H4 (cell line): ENCODE measurements at regions not wholly inside any gene's neighbourhood (a gene's known extent, or its start where the extent isn't known, plus 50 kb on each side); places are given as distances from the start of the nearest gene placed in this dataset.
A peak's percentile ranks its signal among the peaks of the same experiment; 100 is the strongest.
"Not testable (repeated sequence)": the region's sequence is repeated elsewhere in the genome, so short reads cannot be mapped to it uniquely, and the experiment has no call there.

Source experiments
- DNase-seq: peaks from one replicate; pipeline ENCODE4 v3.0.0-alpha.2; 2015; ENCODE audit warnings: low spot score

DNA sequence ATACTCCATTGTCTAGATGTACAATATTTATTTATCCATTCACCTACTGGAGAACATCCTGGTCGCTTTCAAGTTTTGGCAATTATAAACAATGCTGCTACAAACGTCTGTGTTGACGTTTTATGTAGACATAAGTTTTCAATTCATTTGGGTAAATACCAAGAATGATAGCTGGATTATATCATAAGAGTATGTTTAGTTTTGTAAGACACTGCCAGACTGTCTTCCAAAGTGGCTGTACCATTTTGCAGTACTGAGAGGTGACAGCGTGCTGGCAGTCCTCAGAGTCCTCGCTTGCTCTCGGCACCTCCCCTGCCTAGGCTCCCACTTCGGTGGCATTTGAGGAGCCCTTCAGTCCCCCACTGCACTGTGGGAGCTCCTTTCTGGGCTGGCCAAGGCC lies 253.3 kb upstream of the INTU start:
- DNase-seq: no peak

GRCh38 chr4:127379948-127380347 lies 252.8 kb upstream of the INTU start:
- not testable (repeated sequence) for DNase-seq

- no peak for DNase-seq
Measured at GRCh38 chr4:127383666-127384065, 249.1 kb upstream of the INTU start.

GRCh38 chr4:127394516-127394915 lies 238.2 kb upstream of the INTU start:
- no peak for DNase-seq

- no peak for DNase-seq
Measured at GRCh38 chr4:127400276-127400675, 232.5 kb upstream of the INTU start.

DNA sequence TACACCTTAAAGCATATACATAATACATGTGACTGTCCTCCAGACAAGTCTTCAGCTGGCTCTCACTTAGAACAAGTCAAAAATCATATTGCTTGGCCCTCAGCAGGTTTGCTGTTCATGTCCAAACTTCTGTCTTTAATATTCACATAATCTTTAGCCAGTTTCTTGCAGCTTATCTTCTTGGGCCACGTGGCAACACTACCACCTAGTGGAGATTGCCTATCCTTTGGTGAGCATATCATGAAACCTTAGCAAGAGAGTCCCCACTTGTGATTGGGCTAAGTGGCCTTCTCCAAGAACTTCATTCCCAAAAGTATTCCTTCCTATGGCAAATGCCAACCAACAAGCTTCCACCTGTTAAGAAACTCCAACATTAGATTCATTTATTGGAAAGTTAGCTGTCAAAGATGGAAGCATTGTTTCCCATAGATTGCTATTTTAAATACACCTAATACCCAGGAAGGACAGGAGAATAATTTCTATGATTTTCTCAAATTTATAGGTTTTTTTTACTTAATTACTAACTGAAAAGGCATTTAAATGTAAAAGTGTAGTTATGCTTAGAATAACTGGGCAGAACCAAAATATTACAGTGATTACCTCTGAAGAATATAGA lies 231.9 kb upstream of the INTU start:
- peak; percentile 79 for DNase-seq

GRCh38 chr4:127403471-127404084 lies 229.2 kb upstream of the INTU start:
- no peak for DNase-seq

- DNase-seq: no peak
Measured at GRCh38 chr4:127406187-127406586, 226.6 kb upstream of the INTU start.

DNA sequence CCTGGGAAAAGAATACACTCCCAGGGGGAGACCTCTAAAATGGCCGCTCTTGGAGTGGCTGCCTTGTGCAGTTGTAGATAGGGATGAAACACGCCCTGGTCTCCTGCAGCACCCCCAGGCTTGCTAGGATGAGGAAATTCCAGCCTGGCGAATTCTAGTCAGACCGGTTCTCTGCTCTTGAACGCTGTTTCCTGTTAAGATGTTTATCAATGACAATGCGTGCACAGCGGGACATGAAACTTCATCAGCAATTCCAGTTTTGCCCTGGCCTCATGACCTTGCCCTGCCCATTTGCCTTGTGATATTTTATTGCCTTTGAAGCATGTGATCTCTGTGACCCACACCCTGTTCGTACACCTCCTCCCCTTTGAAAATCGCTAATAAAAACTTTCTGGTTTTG lies 225.2 kb upstream of the INTU start:
- not testable (repeated sequence) for DNase-seq

DNA sequence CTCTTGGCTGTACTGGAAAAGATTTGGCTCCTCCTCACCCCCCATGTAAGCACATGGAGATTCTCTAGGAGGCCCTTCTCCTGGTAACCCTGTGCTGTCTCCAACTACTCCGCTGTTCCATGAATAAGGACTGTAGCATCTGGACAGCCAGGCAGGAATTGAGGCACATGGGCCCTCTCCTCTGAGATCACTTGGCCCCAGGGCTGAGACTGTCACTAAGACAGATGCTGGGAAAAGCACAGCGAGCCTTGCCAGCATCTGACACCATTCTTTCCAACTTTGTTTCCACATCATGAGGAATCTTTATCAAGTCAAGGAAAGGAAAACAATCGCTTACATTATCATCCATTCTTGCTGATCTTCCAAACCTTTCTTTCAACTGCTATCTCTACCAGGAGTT lies 222.6 kb upstream of the INTU start:
- no peak for DNase-seq

DNA sequence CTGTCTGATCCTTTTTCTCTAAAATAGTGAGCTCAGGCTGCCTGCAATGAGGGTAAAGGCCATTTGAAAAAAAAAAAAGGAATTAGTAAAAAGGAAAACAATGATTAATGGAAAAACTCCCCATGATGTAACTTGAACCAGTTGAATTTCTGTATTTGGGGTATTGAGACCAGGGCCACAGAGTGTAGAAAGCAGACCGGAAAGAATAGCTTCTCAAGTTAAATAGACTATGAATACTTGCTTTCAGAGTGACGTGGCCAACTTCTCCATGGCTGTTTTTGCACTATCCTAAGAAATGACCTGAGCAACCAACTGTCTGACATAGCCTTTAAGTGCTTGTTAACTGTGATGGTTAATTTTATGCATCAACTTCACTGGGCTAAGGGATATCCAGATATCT lies 222.1 kb upstream of the INTU start:
- DNase-seq: no peak

- DNase-seq: no peak
Measured at GRCh38 chr4:127414951-127415606, 217.7 kb upstream of the INTU start.

DNA sequence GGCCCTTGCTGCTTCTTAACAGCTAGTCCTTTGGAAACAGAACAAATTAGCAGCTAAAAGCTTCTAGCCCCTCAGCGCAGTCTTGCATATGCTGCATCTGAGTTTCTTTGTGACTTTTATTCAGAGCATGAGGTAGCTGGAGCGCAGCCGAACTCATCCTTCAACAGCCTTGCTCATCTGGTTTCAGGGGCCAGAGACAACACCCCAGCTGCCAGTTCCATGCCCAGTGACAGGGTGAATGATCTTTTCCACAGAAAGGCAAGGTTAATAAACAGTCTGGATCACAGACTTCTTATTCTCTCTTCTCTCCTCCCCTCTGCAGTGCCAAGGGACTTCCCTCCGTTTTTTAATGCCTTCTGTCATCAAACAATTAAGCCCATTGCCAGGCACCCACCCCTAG lies 216.6 kb upstream of the INTU start:
- DNase-seq: no peak

- no peak for DNase-seq
Measured at GRCh38 chr4:127417885-127418535, 214.7 kb upstream of the INTU start.

GRCh38 chr4:127419431-127419830 lies 213.3 kb upstream of the INTU start:
- no peak for DNase-seq

GRCh38 chr4:127421437-127421836 lies 211.3 kb upstream of the INTU start:
- DNase-seq: no peak

DNA sequence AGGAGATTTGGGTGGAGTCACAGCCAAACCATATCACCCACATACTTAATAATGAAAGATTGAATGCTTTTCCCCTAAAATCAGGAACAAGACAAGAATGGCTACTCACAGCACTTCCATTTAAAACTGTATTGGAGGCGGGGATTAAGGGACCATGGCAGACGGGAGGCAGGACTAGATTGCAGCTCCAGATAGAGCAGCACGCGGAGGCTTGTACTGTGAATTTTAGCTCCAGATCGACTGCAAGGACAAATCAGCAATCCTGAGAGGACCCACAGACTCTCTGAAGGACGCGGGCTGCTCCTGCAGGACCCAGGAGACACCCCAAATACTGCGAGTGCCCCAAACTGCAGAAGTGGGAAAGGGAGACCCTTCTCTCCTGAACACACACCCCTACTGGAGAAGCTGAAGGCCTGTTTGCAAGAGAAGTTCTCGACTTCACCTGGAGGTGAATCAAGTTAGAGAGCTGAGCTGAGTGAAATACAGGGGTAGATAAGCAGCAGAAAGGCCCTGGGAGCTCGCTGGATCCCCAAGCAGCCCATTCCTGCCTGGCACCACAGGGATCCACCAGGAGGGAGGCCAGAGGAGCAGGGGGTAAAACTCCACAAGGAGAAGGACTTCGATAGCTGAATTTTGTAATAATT lies 207.4 kb upstream of the INTU start:
- DNase-seq: no peak

GRCh38 chr4:127425851-127426250 lies 206.9 kb upstream of the INTU start:
- no peak for DNase-seq

- no peak for DNase-seq
Measured at GRCh38 chr4:127441571-127441970, 191.2 kb upstream of the INTU start.

- DNase-seq: no peak
Measured at GRCh38 chr4:127445471-127445870, 187.3 kb upstream of the INTU start.

DNA sequence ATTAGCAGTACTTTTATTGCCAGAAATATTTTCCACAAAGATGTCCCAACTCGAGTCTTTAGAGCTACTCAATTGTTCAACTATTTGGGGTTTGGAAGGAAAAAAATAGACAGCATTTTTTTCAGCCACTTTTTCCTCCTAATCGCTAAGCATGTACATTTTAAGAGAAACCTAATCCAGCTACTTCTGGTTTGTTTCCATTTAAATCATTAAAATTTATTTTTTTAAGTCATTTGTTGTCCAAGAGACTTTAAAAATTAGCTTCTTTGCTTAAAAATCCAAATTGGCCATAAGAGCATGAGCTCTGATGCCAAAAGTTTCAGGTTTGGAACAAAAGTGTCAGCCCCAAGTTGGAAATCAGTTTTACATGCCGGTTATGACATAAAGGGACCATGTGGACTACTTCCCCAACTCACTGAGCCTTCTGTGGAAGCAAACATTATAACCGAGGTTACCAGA lies 186.3 kb upstream of the INTU start:
- DNase-seq: no peak

DNA sequence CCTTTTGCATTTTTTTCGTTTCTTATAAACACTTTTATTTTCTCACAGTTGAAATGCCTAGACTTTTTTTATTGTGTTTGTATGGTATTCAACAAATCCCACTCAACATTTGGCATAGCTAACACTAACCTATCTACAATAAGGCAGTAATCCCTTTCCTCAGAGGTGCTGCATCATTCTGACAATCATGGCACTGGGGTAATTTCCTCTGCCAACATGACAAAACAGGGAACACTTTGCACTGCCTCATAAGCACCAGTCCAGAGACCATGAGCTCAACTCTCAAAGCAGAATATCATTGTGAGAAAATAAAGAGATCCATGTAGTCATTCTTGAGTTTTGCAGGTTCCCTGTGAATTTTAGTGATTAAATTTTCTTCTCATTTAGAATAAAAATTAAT lies 183.8 kb upstream of the INTU start:
- DNase-seq: no peak
